Lower leg skin (tissue), 3 donors: ENCODE measurements at regions not wholly inside any gene's neighbourhood (a gene's known extent, or its start where the extent isn't known, plus 50 kb on each side); places are given as distances from the start of the nearest gene placed in this dataset.

Source experiments
- POLR2A ChIP-seq, 2 donors: fragments of 450-650 bp; IDR thresholded peaks; one replicate each; pipeline ENCODE4 v1.6.1; 2016 to 2017; ENCODE audit warnings: antibody characterized with exemption in 2 of 2, mild to moderate bottlenecking in 1 of 2, moderate library complexity in 1 of 2
- TF ChIP-seq, protein P1 (sequence below), 3 donors: fragments of 450-650 bp; IDR thresholded peaks; one replicate each; pipeline ENCODE4 v1.5.1; 2016; ENCODE audit warnings: antibody characterized with exemption in 3 of 3, mild to moderate bottlenecking in 3 of 3, moderate library complexity in 2 of 3

DNA sequence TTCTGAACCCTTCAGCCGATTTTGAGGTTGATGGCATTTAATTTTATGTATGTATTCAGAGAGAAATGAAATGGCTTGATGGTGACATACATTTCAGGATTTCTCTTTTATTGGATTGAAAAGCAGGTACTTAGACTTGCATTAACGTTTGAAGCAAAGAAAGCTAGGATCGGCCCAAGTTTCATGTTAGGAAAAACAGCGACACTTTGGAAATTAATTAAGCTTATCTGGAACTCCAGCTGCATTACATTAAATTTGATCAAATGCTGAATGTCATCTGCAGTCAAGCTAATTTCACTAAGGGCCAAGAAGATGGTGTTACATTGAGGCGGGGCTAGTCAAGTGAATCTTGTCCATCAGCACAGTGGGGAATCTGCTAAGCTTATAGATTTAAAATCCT is 441.8 kb downstream of the IRS1 start:
- TF ChIP-seq, protein P1, sequence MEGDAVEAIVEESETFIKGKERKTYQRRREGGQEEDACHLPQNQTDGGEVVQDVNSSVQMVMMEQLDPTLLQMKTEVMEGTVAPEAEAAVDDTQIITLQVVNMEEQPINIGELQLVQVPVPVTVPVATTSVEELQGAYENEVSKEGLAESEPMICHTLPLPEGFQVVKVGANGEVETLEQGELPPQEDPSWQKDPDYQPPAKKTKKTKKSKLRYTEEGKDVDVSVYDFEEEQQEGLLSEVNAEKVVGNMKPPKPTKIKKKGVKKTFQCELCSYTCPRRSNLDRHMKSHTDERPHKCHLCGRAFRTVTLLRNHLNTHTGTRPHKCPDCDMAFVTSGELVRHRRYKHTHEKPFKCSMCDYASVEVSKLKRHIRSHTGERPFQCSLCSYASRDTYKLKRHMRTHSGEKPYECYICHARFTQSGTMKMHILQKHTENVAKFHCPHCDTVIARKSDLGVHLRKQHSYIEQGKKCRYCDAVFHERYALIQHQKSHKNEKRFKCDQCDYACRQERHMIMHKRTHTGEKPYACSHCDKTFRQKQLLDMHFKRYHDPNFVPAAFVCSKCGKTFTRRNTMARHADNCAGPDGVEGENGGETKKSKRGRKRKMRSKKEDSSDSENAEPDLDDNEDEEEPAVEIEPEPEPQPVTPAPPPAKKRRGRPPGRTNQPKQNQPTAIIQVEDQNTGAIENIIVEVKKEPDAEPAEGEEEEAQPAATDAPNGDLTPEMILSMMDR (IDR thresholded peaks at IDR 0.05), result no peak
- no peak for TF ChIP-seq POLR2A (IDR thresholded peaks at IDR 0.05)
